Erythroblast (primary cell): ENCODE measurements at regions not wholly inside any gene's neighbourhood (a gene's known extent, or its start where the extent isn't known, plus 50 kb on each side); places are given as distances from the start of the nearest gene placed in this dataset.

Source experiments
- GATA1 ChIP-seq: IDR thresholded peaks from 2 replicates; pipeline ENCODE4 v1.6.1; 2011; ENCODE audit warnings: low read depth, mild to moderate bottlenecking, control low read depth, low read length, moderate library complexity
- POLR2A ChIP-seq: IDR thresholded peaks from 2 replicates; pipeline ENCODE4 v1.6.1; 2011; ENCODE audit warnings: mild to moderate bottlenecking, low read length

DNA sequence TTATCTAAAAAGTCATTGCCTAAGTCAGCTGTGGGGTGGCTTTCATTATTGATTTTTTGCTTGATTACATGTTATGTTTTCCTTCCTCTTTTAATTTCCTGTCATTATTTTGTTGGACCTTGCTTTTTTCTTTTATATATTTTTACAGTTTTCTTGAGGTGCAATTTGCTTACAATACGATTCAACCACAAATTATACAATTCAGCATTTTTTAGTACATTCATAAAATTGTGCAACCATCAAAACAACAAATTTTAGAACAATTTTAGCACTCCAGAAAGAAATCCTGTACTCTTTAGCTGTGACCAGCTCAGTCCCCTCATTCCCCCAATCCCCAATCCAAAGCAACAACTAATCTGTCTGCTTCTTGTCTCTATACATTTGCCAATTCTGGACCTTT is 608.9 kb downstream of the C6orf118 start:
- TF ChIP-seq POLR2A, result no peak
- TF ChIP-seq GATA1, result no peak
